Pancreas (tissue), 10 donors: ENCODE measurements at regions not wholly inside any gene's neighbourhood (a gene's known extent, or its start where the extent isn't known, plus 50 kb on each side); places are given as distances from the start of the nearest gene placed in this dataset.
"Not testable (repeated sequence)": the region's sequence is repeated elsewhere in the genome, so short reads cannot be mapped to it uniquely, and the experiment has no call there.

ENCODE experiments used
- ATAC-seq, 4 donors: fragments of 200-7000 bp; cut with Tn5 transposase; one replicate each; pipeline versions ENCODE4 v1.8.0 to v1.9.1; 2020; ENCODE audit warnings: mild to moderate bottlenecking in 4 of 4, moderate library complexity in 4 of 4
- DNase-seq, 6 donors: peaks; one replicate each; pipeline ENCODE4 v3.0.0-alpha.2; 2020
- FAIRE-seq: peaks from 2 replicates; lab custom pipeline; 2012; peaks lifted over from hg19 to GRCh38; lab: Jason Lieb, UNC
- H3K27ac ChIP-seq, 4 donors: fragments of 200-600 bp; sonication (generic); 1 replicate in 3 of 4; 2 replicates in 1 of 4; pipeline versions ENCODE4 v1.5.0 to v1.8.0; 2020
- H3K27me3 ChIP-seq, 4 donors: fragments of 200-600 bp; one replicate each; pipeline ENCODE4 v1.8.0; 2021
- H3K36me3 ChIP-seq, 3 donors: fragments of 200-600 bp; sonication (generic) in 1 of 3; one replicate each; pipeline versions ENCODE4 v1.5.0 to v1.8.0; 2020 to 2021
- H3K4me1 ChIP-seq, 3 donors: fragments of 200-600 bp; one replicate each; pipeline ENCODE4 v1.8.0; 2021
- H3K4me3 ChIP-seq, 4 donors: fragments of 200-600 bp; sonication (generic) in 2 of 4; one replicate each; pipeline versions ENCODE4 v1.5.0 to v1.8.0; 2020 to 2021
- H3K9me3 ChIP-seq, 4 donors: fragments of 200-600 bp; one replicate each; pipeline ENCODE4 v1.8.0; 2021
- WGBS, 2 donors: extraction: QIAGEN DNeasy Blood & Tissue Kit; methylation state at CpG; one replicate each; pipeline ENCODE4 v1.1.7; 2013; 5-methylcytosine and 5-hydroxymethylcytosine counted together
- intact Hi-C, 3 donors: fragments of 100-400 bp; cut with DNase I; formaldehyde crosslinking; loops; one replicate each; pipeline versions ENCODE4 v1.11.1 to v1.14.2; 2022
- TF ChIP-seq, protein P1 (sequence below), 4 donors: fragments of 200-600 bp; sonication (generic) in 3 of 4; IDR thresholded peaks; one replicate each; pipeline versions ENCODE4 v1.5.0 to v1.8.0; 2021; ENCODE audit warnings: antibody characterized with exemption in 4 of 4
- donor health status: healthy with polysubstance abuse.
- donor health status: DM: no; HTN: no; CAD: no; lungs with moderate emphysema.
- donor health status: DM: no; HTN: no; CAD: no.
- donor health status: control.
- donor health status: control.
- donor health status: Bipolar disorder and iron deficiency.
- donor health status: DM: yes; HTN: yes; CAD: no.
- donor health status: DM: no; HTN: no; CAD: no.
- donor health status: DM: no; HTN: no; CAD: no.
- donor health status: DM: yes; HTN: yes; CAD: no.

GRCh38 chr12:125351788-125352187 lies 286.6 kb downstream of the AACS start:
- Histone ChIP-seq H3K4me1 (no peaks in the 10 kb centered on the region), H3K36me3 (no peaks in the 10 kb centered on the region), H3K27ac (no peak overlapping the region), H3K4me3 (no peak overlapping the region), H3K27me3 (peaks cover 0 to 9% (median 3%) of the 10 kb centered on the region in 4 donors), H3K9me3 (no peaks in the 10 kb centered on the region)
- no peak for ATAC-seq
- intact Hi-C loops, result no loop called here
- FAIRE-seq, result no peak
- no peak for DNase-seq
- TF ChIP-seq, protein P1, sequence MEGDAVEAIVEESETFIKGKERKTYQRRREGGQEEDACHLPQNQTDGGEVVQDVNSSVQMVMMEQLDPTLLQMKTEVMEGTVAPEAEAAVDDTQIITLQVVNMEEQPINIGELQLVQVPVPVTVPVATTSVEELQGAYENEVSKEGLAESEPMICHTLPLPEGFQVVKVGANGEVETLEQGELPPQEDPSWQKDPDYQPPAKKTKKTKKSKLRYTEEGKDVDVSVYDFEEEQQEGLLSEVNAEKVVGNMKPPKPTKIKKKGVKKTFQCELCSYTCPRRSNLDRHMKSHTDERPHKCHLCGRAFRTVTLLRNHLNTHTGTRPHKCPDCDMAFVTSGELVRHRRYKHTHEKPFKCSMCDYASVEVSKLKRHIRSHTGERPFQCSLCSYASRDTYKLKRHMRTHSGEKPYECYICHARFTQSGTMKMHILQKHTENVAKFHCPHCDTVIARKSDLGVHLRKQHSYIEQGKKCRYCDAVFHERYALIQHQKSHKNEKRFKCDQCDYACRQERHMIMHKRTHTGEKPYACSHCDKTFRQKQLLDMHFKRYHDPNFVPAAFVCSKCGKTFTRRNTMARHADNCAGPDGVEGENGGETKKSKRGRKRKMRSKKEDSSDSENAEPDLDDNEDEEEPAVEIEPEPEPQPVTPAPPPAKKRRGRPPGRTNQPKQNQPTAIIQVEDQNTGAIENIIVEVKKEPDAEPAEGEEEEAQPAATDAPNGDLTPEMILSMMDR (IDR thresholded peaks at IDR 0.05), result no peak
- WGBS, 2 donors, result 60 to 61% methylated on average over 2 of the region's 2 CpGs

GRCh38 chr12:125353002-125353401 lies 287.8 kb downstream of the AACS start:
- ATAC-seq, H3K4me1 ChIP-seq, H3K4me3 ChIP-seq, FAIRE-seq, H3K27ac ChIP-seq, H3K27me3 ChIP-seq, DNase-seq, intact Hi-C loops, H3K9me3 ChIP-seq, H3K36me3 ChIP-seq: not testable (repeated sequence)

- DNase-seq, result no peak
- Histone ChIP-seq H3K27me3 (peaks cover 0 to 7% (median 2%) of the 10 kb centered on the region in 4 donors), H3K27ac (no peak overlapping the region), H3K9me3 (no peaks in the 10 kb centered on the region), H3K4me1 (no peaks in the 10 kb centered on the region), H3K4me3 (no peak overlapping the region), H3K36me3 (no peaks in the 10 kb centered on the region)
- intact Hi-C loops, result no loop called here
- TF ChIP-seq, protein P1 (IDR thresholded peaks at IDR 0.05), result no peak
- no peak for FAIRE-seq
- no peak for ATAC-seq
- WGBS, 2 donors, result 97 to 100% methylated on average over 2 of the region's 2 CpGs
Measured at GRCh38 chr12:125353871-125354270, 288.6 kb downstream of the AACS start.

- WGBS, 2 donors, result 39 to 52% methylated on average over 7 of the region's 7 CpGs
- Histone ChIP-seq H3K27ac (no peak overlapping the region), H3K4me3 (no peak overlapping the region), H3K4me1 (no peaks in the 10 kb centered on the region), H3K27me3 (no peaks in the 10 kb centered on the region), H3K9me3 (no peaks in the 10 kb centered on the region), H3K36me3 (no peaks in the 10 kb centered on the region)
- TF ChIP-seq, protein P1 (IDR thresholded peaks at IDR 0.05), result no peak
- DNase-seq (no peak), FAIRE-seq (no peak), ATAC-seq (no peak)
- intact Hi-C loops, result no loop called here
Measured at GRCh38 chr12:125355614-125356013, 290.4 kb downstream of the AACS start.

DNA sequence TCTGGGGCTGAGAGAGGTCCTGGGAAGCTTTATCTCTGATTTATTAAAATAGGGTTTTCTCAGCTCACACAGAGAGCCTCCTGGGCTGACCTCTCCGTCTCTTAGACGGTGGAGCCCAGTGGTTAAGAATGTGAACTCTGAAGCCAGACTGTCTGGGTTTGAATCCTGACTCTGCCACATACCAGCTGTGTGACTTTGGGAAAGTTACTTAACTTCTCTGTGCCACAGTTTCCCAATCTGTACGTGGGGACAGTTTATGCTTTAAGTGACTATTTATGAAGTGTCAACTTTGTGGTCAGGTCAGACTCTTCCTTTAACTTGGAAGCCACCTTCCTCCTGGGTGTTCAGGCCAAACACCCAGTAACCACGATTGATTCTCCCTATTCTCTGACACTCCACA lies 290.9 kb downstream of the AACS start:
- no peaks in the 10 kb centered on the region for H3K4me1 ChIP-seq
- H3K4me3 ChIP-seq, result no peak overlapping the region
- FAIRE-seq, result no peak
- H3K27me3 ChIP-seq, result no peaks in the 10 kb centered on the region
- H3K9me3 ChIP-seq, result no peaks in the 10 kb centered on the region
- 54 to 65% methylated on average over 4 of the region's 4 CpGs for WGBS, 2 donors
- ATAC-seq, result no peak
- no peak for DNase-seq
- no peaks in the 10 kb centered on the region for H3K36me3 ChIP-seq
- intact Hi-C loops, result no loop called here
- TF ChIP-seq, protein P1 (IDR thresholded peaks at IDR 0.05), result no peak
- H3K27ac ChIP-seq, result no peak overlapping the region

GRCh38 chr12:125357561-125357960 lies 292.3 kb downstream of the AACS start:
- ATAC-seq, result no peak
- Histone ChIP-seq H3K4me1 (no peaks in the 10 kb centered on the region), H3K36me3 (no peaks in the 10 kb centered on the region), H3K9me3 (no peaks in the 10 kb centered on the region), H3K27me3 (no peaks in the 10 kb centered on the region), H3K27ac (no peak overlapping the region), H3K4me3 (no peak overlapping the region)
- WGBS, 2 donors, result 88 to 94% methylated on average over 3 of the region's 3 CpGs
- intact Hi-C loops, result no loop called here
- FAIRE-seq, result no peak
- no peak for DNase-seq
- TF ChIP-seq, protein P1 (IDR thresholded peaks at IDR 0.05), result no peak
